ENCODE measurements at regions not wholly inside any gene's neighbourhood (a gene's known extent, or its start where the extent isn't known, plus 50 kb on each side); places are given as distances from the start of the nearest gene placed in this dataset.
A peak's percentile ranks its signal among the peaks of the same experiment; 100 is the strongest.

DNA sequence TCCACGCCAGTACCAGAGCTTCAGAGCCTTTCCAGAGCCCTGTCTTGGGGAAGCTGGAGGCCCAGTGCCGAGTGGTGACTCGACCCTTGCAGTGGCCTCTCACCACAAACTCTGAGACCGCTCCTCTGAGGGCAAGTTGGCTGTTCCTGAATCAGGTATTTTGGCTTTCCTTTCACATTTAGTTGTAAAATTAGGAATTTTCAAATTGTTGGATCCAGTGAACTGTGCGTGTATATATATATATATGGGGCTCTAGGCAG lies 128.7 kb upstream of the UNC5B start:
- WGBS, 2 donors, result 74% methylated on average over 2 to 5 of the region's 5 CpGs
- intact Hi-C loops (cut with DNase I), result no loop called here

DNA sequence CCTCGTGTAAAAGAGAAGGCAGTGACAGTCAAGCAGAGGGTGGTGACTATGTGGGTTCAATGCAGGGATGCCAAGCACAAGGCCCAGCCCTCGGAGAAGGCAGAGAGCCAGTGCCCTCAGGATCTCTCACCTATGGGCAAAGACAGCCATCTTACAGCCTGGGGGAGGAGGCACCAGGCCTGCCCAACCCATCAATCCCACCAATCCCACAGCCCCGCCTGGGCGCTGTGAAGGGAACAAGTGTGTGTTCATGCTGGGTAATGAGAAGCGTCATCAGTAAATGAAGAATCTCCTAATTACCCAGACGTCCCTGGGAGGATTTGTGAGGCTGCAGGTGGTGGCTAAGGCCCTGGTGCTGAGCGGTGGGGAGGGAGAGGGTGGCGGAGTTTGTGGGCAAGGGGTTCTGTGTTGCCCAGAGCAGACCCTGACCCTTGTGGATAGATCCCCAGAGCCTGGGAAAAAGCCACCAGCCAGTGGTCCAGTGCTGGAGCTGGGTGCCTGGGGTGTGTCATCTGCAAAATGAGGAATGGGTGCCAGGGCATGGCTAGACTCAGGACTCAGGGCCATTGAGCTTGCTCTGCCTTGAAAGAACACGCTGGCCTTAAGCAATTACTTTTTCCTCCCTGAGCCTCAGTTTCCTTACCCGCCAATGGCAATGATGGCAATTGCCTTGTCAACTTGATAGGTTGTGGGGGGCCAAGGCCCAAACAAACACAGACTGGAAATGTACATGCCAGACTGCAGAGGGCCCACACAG lies 128.1 kb upstream of the UNC5B start:
- H3K4me1 ChIP-seq, result no peaks in the 10 kb centered on the region
- no peak overlapping the region for H3K4me3 ChIP-seq
- no peaks in the 10 kb centered on the region for H3K9me3 ChIP-seq
- no peak for TF ChIP-seq POLR2A (IDR thresholded peaks at IDR 0.05)
- TF ChIP-seq, protein P1, sequence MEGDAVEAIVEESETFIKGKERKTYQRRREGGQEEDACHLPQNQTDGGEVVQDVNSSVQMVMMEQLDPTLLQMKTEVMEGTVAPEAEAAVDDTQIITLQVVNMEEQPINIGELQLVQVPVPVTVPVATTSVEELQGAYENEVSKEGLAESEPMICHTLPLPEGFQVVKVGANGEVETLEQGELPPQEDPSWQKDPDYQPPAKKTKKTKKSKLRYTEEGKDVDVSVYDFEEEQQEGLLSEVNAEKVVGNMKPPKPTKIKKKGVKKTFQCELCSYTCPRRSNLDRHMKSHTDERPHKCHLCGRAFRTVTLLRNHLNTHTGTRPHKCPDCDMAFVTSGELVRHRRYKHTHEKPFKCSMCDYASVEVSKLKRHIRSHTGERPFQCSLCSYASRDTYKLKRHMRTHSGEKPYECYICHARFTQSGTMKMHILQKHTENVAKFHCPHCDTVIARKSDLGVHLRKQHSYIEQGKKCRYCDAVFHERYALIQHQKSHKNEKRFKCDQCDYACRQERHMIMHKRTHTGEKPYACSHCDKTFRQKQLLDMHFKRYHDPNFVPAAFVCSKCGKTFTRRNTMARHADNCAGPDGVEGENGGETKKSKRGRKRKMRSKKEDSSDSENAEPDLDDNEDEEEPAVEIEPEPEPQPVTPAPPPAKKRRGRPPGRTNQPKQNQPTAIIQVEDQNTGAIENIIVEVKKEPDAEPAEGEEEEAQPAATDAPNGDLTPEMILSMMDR (IDR thresholded peaks at IDR 0.05), result no peak
- H3K36me3 ChIP-seq (replicated peaks in 1 of 2; ENCODE audit: insufficient read depth in 1 of 2, low read depth in 2 of 2), result no peaks in the 10 kb centered on the region
- WGBS, 2 donors, result 73 to 75% methylated on average over 8 to 10 of the region's 10 CpGs
- no peak for ATAC-seq
- intact Hi-C loops (cut with DNase I), result no loop called here
- H3K27me3 ChIP-seq, result no peaks in the 10 kb centered on the region
- no peak overlapping the region for H3K27ac ChIP-seq
- DNase-seq, result peak in 1 of 4 donors; percentile 2

More for the DNA sequence above, 128.7 kb upstream of the UNC5B start:
- no peak for ATAC-seq
- TF ChIP-seq, protein P1 (IDR thresholded peaks at IDR 0.05), result no peak
- no peak for TF ChIP-seq POLR2A (IDR thresholded peaks at IDR 0.05)
- H3K27me3 ChIP-seq, result no peaks in the 10 kb centered on the region
- H3K27ac ChIP-seq, result no peak overlapping the region
- H3K36me3 ChIP-seq (replicated peaks in 1 of 2; ENCODE audit: insufficient read depth in 1 of 2, low read depth in 2 of 2), result no peaks in the 10 kb centered on the region
- no peak overlapping the region for H3K4me3 ChIP-seq
- H3K4me1 ChIP-seq, result no peaks in the 10 kb centered on the region
- no peak for DNase-seq
- H3K9me3 ChIP-seq, result no peaks in the 10 kb centered on the region

DNA sequence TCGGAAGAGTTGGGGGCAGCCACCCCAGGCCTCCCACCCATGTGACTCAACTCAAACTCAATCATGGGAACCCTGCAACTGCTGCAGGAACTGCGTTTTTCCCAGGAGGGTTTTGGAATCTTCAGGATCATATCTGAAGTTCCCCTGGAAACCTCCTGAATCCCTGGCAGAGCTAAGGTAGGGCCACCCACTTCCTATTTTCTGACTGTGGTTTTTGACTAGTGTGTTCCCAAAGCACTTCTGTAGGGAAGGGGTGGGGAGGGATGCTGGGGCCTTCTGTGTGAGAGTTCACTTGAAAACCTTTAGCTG lies 127.6 kb upstream of the UNC5B start:
- intact Hi-C loops (cut with DNase I), result no loop called here
- H3K36me3 ChIP-seq (replicated peaks in 1 of 2; ENCODE audit: insufficient read depth in 1 of 2, low read depth in 2 of 2), result no peaks in the 10 kb centered on the region
- DNase-seq, result no peak
- no peaks in the 10 kb centered on the region for H3K4me1 ChIP-seq
- TF ChIP-seq, protein P1 (IDR thresholded peaks at IDR 0.05), result no peak
- TF ChIP-seq POLR2A (IDR thresholded peaks at IDR 0.05), result no peak
- ATAC-seq, result no peak
- 30 to 70% methylated on average over 2 of the region's 2 CpGs for WGBS, 2 donors
- H3K4me3 ChIP-seq, result no peak overlapping the region
- H3K27me3 ChIP-seq, result no peaks in the 10 kb centered on the region
- no peak overlapping the region for H3K27ac ChIP-seq
- H3K9me3 ChIP-seq, result no peaks in the 10 kb centered on the region

DNA sequence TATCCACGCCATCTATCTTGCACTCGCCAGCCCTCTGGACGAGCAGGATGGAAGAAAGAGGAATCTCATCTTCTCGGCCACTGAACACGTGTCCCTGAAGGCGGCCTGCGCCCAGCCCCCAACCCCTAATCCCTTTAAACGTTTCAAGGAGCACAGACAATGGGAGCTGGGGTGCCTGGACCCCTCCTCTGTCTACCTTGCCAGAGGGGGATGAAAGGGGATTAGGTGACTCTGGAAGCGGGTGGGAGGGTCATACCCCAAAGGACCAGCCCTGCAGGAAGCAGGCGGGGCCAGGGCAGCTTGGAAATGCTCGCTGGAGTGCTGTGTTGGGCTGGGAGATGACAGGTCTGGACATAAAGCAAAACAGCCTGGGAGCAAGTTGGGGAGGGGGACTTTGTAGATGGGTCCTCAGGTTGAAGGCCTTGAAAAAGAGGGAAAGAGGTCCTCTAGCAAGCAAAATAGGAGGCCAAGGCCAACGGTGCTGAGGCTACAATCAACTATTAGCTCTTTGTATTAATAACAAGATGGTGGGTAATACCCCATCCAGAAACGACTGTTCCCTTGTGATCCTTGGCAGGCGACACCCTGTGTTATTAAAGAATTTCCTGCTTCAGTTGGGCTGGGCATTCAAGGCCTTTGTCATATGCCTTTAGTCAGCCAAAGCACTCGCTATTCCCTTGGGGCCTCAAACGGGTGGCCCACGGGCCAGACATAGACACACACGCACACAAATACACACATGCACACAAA lies 126.5 kb upstream of the UNC5B start:
- DNase-seq, result peak in 1 of 4 donors; percentile 1
- 53 to 59% methylated on average over 18 of the region's 18 CpGs for WGBS, 2 donors

More for the DNA sequence above, 126.5 kb upstream of the UNC5B start:
- Histone ChIP-seq H3K4me1 (no peaks in the 10 kb centered on the region), H3K27ac (no peak overlapping the region), H3K27me3 (no peaks in the 10 kb centered on the region), H3K4me3 (no peak overlapping the region), H3K9me3 (no peaks in the 10 kb centered on the region), H3K36me3 (replicated peaks in 1 of 2; ENCODE audit: insufficient read depth in 1 of 2, low read depth in 2 of 2) (no peaks in the 10 kb centered on the region)
- intact Hi-C loops (cut with DNase I), result no loop called here
- ATAC-seq, result no peak
- no peak for TF ChIP-seq POLR2A (IDR thresholded peaks at IDR 0.05)
- TF ChIP-seq, protein P1 (IDR thresholded peaks at IDR 0.05), result no peak
